Breast epithelium (tissue), 3 donors: ENCODE measurements at regions not wholly inside any gene's neighbourhood (a gene's known extent, or its start where the extent isn't known, plus 50 kb on each side); places are given as distances from the start of the nearest gene placed in this dataset.

Experiments used
- POLR2A ChIP-seq: fragments of 450-650 bp; IDR thresholded peaks from one replicate; pipeline ENCODE4 v1.6.1; 2016; ENCODE audit warnings: antibody characterized with exemption, mild to moderate bottlenecking, moderate library complexity
- POLR2AphosphoS5 ChIP-seq, 3 donors: sonication (generic); formaldehyde crosslinking; IDR thresholded peaks; one replicate each; pipeline ENCODE4 v1.6.1; 2017; ENCODE audit warnings: antibody characterized with exemption in 3 of 3
- TF ChIP-seq, protein P1 (sequence below), 3 donors: fragments of 450-650 bp; IDR thresholded peaks; one replicate each; pipeline ENCODE4 v1.5.1; 2016 to 2017; ENCODE audit warnings: antibody characterized with exemption in 3 of 3, mild to moderate bottlenecking in 3 of 3, moderate library complexity in 3 of 3

DNA sequence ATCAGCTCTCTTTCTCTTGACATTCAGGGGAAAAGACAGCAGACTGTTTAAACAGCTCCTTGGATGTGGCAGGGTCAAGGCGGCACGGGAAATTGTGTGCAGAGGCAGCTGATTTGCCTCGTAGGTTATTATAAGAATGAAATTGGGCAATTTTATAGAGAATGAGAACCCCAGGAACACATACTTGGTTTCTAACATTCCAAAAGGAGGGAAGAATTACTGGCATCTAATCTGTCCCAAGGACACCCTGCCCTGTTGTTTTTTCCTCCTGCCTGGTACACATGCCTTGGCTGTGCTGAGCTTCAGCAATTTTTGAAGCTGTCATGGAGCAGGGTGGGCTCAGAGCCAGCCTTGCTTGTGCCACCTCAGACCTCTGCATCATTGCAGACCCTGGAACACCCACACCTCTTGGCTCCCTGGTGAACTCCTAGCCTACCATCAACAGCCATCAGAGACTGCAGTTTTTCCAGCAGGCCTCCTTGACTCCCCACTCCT, 143.6 kb downstream of the BOD1 start:
- TF ChIP-seq, protein P1, sequence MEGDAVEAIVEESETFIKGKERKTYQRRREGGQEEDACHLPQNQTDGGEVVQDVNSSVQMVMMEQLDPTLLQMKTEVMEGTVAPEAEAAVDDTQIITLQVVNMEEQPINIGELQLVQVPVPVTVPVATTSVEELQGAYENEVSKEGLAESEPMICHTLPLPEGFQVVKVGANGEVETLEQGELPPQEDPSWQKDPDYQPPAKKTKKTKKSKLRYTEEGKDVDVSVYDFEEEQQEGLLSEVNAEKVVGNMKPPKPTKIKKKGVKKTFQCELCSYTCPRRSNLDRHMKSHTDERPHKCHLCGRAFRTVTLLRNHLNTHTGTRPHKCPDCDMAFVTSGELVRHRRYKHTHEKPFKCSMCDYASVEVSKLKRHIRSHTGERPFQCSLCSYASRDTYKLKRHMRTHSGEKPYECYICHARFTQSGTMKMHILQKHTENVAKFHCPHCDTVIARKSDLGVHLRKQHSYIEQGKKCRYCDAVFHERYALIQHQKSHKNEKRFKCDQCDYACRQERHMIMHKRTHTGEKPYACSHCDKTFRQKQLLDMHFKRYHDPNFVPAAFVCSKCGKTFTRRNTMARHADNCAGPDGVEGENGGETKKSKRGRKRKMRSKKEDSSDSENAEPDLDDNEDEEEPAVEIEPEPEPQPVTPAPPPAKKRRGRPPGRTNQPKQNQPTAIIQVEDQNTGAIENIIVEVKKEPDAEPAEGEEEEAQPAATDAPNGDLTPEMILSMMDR (IDR thresholded peaks at IDR 0.05), result no peak
- no peak for TF ChIP-seq POLR2AphosphoS5 (IDR thresholded peaks at IDR 0.05)
- no peak for TF ChIP-seq POLR2A
